ENCODE measurements at regions not wholly inside any gene's neighbourhood (a gene's known extent, or its start where the extent isn't known, plus 50 kb on each side); places are given as distances from the start of the nearest gene placed in this dataset.

- no peaks in the 10 kb centered on the region for H3K79me2 ChIP-seq (ENCODE audit: insufficient read depth, low read length)
- TF ChIP-seq CTCF (IDR thresholded peaks at IDR 0.05; ENCODE audit: extremely low read depth, low read depth, low read length): no peak
- no peaks in the 10 kb centered on the region for H3K9me3 ChIP-seq (ENCODE audit: low read depth, low read length)
- no peaks in the 10 kb centered on the region for H4K20me1 ChIP-seq (ENCODE audit: insufficient read depth, low read length)
- no peaks in the 10 kb centered on the region for H3K36me3 ChIP-seq (ENCODE audit: insufficient read depth, low read length)
- peaks cover 16% of the 10 kb centered on the region for H3K27me3 ChIP-seq (ENCODE audit: insufficient read depth, low read length)
- H3K4me2 ChIP-seq (ENCODE audit: insufficient read depth, low read length): no peak overlapping the region
- no peak overlapping the region for H3K27ac ChIP-seq (ENCODE audit: low read depth, low read length)
- no peak overlapping the region for H3K4me3 ChIP-seq (ENCODE audit: insufficient read depth, low read length)
- no peak for DNase-seq (ENCODE audit: insufficient read length, low spot score, missing footprints)
- H3K4me1 ChIP-seq (ENCODE audit: insufficient read depth, low read length): peaks cover 3% of the 10 kb centered on the region
- no peak overlapping the region for H2AFZ ChIP-seq (ENCODE audit: low read length)
Observed at GRCh38 chr18:75156139-75156750, 52.7 kb downstream of the PTGR3 start.

- Histone ChIP-seq H2AFZ (ENCODE audit: low read length) (no peak overlapping the region), H3K4me3 (ENCODE audit: insufficient read depth, low read length) (no peak overlapping the region), H3K27me3 (ENCODE audit: insufficient read depth, low read length) (peaks cover 6% of the 10 kb centered on the region), H3K4me1 (ENCODE audit: insufficient read depth, low read length) (no peaks in the 10 kb centered on the region), H3K9me3 (ENCODE audit: low read depth, low read length) (no peaks in the 10 kb centered on the region), H3K36me3 (ENCODE audit: insufficient read depth, low read length) (no peaks in the 10 kb centered on the region), H3K27ac (ENCODE audit: low read depth, low read length) (no peak overlapping the region), H3K79me2 (ENCODE audit: insufficient read depth, low read length) (no peaks in the 10 kb centered on the region), H4K20me1 (ENCODE audit: insufficient read depth, low read length) (no peaks in the 10 kb centered on the region), H3K4me2 (ENCODE audit: insufficient read depth, low read length) (no peak overlapping the region)
- TF ChIP-seq CTCF (IDR thresholded peaks at IDR 0.05; ENCODE audit: extremely low read depth, low read depth, low read length): no peak
- no peak for DNase-seq (ENCODE audit: insufficient read length, low spot score, missing footprints)
Observed at GRCh38 chr18:75154997-75155396, 53.9 kb downstream of the PTGR3 start.

GRCh38 chr18:75154259-75154658 lies 54.7 kb downstream of the PTGR3 start:
- DNase-seq (ENCODE audit: insufficient read length, low spot score, missing footprints): no peak
- H3K27ac ChIP-seq (ENCODE audit: low read depth, low read length): no peak overlapping the region
- no peak overlapping the region for H3K4me3 ChIP-seq (ENCODE audit: insufficient read depth, low read length)
- no peaks in the 10 kb centered on the region for H3K9me3 ChIP-seq (ENCODE audit: low read depth, low read length)
- no peaks in the 10 kb centered on the region for H3K4me1 ChIP-seq (ENCODE audit: insufficient read depth, low read length)
- H3K4me2 ChIP-seq (ENCODE audit: insufficient read depth, low read length): no peak overlapping the region
- no peaks in the 10 kb centered on the region for H3K27me3 ChIP-seq (ENCODE audit: insufficient read depth, low read length)
- TF ChIP-seq CTCF (IDR thresholded peaks at IDR 0.05; ENCODE audit: extremely low read depth, low read depth, low read length): no peak
- H4K20me1 ChIP-seq (ENCODE audit: insufficient read depth, low read length): no peaks in the 10 kb centered on the region
- H2AFZ ChIP-seq (ENCODE audit: low read length): no peak overlapping the region
- no peaks in the 10 kb centered on the region for H3K36me3 ChIP-seq (ENCODE audit: insufficient read depth, low read length)
- H3K79me2 ChIP-seq (ENCODE audit: insufficient read depth, low read length): no peaks in the 10 kb centered on the region

GRCh38 chr18:75143851-75144250 lies 65.1 kb downstream of the PTGR3 start:
- Histone ChIP-seq H2AFZ (ENCODE audit: low read length) (no peak overlapping the region), H3K27me3 (ENCODE audit: insufficient read depth, low read length) (peaks cover 10% of the 10 kb centered on the region), H3K9me3 (ENCODE audit: low read depth, low read length) (peaks cover 2% of the 10 kb centered on the region), H4K20me1 (ENCODE audit: insufficient read depth, low read length) (no peaks in the 10 kb centered on the region), H3K27ac (ENCODE audit: low read depth, low read length) (no peak overlapping the region), H3K4me2 (ENCODE audit: insufficient read depth, low read length) (no peak overlapping the region), H3K4me1 (ENCODE audit: insufficient read depth, low read length) (no peaks in the 10 kb centered on the region), H3K36me3 (ENCODE audit: insufficient read depth, low read length) (no peaks in the 10 kb centered on the region), H3K4me3 (ENCODE audit: insufficient read depth, low read length) (no peak overlapping the region), H3K79me2 (ENCODE audit: insufficient read depth, low read length) (no peaks in the 10 kb centered on the region)
- no peak for DNase-seq (ENCODE audit: insufficient read length, low spot score, missing footprints)
- no peak for TF ChIP-seq CTCF (IDR thresholded peaks at IDR 0.05; ENCODE audit: extremely low read depth, low read depth, low read length)
